ENCODE measurements at regions not wholly inside any gene's neighbourhood (a gene's known extent, or its start where the extent isn't known, plus 50 kb on each side); places are given as distances from the start of the nearest gene placed in this dataset.

- no peak for DNase-seq
Observed at GRCh38 chr10:62866941-62867340, 50.8 kb upstream of the EGR2 start.

GRCh38 chr10:62866451-62866850 lies 50.3 kb upstream of the EGR2 start:
- no peak for DNase-seq
